HG03139 (cell line): ENCODE measurements at regions not wholly inside any gene's neighbourhood (a gene's known extent, or its start where the extent isn't known, plus 50 kb on each side); places are given as distances from the start of the nearest gene placed in this dataset.

ENCODE experiments used
- ATAC-seq: cut with Tn5 transposase; IDR thresholded peaks from one replicate; pipeline ENCODE4 v1.9.1; 2021; ENCODE audit not compliant: unreplicated experiment

DNA sequence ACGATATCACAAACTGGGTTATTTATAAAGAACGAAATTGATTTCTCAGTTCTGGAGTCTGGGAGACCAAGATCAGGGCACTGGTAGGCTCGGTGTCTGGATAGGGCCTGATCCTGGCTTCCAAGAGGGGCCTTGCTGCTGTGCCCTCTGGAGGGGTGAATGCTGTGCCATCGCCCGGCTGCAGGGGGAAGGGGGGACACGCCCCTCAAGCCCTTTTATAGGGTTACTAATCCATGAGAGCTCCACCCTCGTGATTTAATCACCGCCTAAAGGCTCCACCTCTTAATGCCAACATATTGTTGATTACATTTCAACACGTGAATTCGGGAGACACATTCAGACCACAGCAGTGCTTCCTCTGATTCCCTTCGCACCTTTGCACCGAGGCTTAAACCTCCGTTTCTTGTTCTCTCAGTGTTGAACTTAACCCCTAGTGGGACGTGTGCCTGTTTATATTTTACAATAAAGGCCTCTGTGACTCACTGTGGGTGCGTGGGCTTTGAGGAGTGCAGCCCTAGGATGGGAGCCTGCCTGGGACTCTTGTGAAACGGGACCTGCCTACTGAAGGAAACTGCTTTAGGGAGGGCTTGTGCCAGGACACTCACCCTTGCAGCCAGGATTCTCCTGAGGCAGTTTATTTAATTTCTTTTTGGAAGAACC, 52.4 kb upstream of the SPATA13 start:
- no peak for ATAC-seq

DNA sequence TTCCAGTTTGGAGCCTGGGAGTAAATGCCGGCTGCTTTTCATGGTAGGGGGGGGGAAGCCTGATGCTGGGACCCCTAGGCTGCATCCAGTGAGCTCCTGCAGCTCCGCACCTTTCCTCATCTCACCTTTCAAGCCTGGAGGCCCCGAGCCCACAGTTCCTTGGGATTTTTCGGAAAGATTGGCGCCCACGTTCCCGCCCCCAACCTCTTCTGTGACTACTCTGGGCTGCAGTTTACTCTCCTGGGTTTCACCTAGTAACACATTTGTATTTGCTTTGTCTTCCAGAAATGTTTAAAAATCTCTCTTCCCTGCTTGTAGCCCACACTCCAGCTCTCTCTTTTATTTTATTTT, 51.9 kb upstream of the SPATA13 start:
- no peak for ATAC-seq

DNA sequence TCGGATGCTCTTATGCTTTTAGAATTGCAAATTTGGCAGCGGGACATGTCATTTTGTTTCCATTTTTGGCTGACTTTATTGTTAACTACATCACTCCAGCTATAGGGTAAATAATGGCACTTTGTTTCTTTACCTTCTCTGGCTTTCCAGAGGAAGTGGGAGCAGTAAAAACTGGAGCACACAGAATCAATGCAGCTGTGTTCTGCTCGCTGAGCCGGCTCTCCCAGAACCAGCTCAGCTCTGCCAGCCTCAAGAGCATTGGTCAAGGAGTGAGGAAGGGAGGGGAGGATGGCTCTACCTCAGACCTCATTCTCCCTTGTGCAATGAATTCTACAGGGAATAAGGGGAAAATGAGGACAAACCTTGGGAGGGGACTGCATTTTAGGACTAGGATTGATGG, 50.5 kb upstream of the SPATA13 start:
- ATAC-seq: no peak
